Uterus (tissue), 2 donors: ENCODE measurements at regions not wholly inside any gene's neighbourhood (a gene's known extent, or its start where the extent isn't known, plus 50 kb on each side); places are given as distances from the start of the nearest gene placed in this dataset.

Experiments
- POLR2A ChIP-seq, 2 donors: fragments of 450-650 bp; IDR thresholded peaks; one replicate each; pipeline ENCODE4 v1.6.1; 2016; ENCODE audit warnings: antibody characterized with exemption in 2 of 2, mild to moderate bottlenecking in 1 of 2, moderate library complexity in 1 of 2
- TF ChIP-seq, protein P1 (sequence below), 4 experiments: fragments of 200-600 bp in 2 of 4; fragments of 450-650 bp in 2 of 4; sonication (generic) in 2 of 4; IDR thresholded peaks; one replicate each; pipeline ENCODE4 v1.5.1; 2016 to 2019; ENCODE audit warnings: antibody characterized with exemption in 4 of 4, mild to moderate bottlenecking in 2 of 4, moderate library complexity in 1 of 4

DNA sequence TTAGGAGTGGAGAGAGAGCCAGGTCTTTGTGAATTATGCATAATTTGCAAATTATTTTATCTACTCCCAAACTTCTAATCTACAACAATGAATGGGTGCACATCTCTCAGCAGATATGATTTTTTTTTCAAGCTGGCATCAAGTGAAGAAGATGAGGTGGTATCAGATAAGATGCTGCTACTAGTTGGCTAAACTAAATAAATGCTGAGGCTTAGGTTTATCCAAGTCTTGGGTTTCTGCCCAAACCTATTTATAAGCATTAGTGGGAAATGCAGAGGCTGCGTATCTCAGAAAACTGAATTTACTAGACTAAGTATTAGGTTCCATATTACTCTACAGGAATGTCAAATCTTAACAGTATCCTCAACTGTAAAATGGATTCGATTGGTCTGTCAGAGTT is 703.0 kb upstream of the CELF2 start:
- no peak for TF ChIP-seq POLR2A (IDR thresholded peaks at IDR 0.05)
- TF ChIP-seq, protein P1, sequence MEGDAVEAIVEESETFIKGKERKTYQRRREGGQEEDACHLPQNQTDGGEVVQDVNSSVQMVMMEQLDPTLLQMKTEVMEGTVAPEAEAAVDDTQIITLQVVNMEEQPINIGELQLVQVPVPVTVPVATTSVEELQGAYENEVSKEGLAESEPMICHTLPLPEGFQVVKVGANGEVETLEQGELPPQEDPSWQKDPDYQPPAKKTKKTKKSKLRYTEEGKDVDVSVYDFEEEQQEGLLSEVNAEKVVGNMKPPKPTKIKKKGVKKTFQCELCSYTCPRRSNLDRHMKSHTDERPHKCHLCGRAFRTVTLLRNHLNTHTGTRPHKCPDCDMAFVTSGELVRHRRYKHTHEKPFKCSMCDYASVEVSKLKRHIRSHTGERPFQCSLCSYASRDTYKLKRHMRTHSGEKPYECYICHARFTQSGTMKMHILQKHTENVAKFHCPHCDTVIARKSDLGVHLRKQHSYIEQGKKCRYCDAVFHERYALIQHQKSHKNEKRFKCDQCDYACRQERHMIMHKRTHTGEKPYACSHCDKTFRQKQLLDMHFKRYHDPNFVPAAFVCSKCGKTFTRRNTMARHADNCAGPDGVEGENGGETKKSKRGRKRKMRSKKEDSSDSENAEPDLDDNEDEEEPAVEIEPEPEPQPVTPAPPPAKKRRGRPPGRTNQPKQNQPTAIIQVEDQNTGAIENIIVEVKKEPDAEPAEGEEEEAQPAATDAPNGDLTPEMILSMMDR (IDR thresholded peaks at IDR 0.05) = no peak
